22Rv1 (cell line): ENCODE measurements at regions not wholly inside any gene's neighbourhood (a gene's known extent, or its start where the extent isn't known, plus 50 kb on each side); places are given as distances from the start of the nearest gene placed in this dataset.

Experiments
- H3K27ac ChIP-seq: fragments of 450-650 bp; 2 replicates; pipeline ENCODE4 v1.5.1; 2017
- ZFX ChIP-seq: fragments of 450-650 bp; IDR thresholded peaks from 2 replicates; pipeline ENCODE4 v1.6.1; 2017; ENCODE audit warnings: antibody characterized with exemption, borderline replicate concordance
- TF ChIP-seq, protein P1 (sequence below): fragments of 450-650 bp; IDR thresholded peaks from 2 replicates; pipeline ENCODE4 v1.5.1; 2017; ENCODE audit warnings: mild to moderate bottlenecking

DNA sequence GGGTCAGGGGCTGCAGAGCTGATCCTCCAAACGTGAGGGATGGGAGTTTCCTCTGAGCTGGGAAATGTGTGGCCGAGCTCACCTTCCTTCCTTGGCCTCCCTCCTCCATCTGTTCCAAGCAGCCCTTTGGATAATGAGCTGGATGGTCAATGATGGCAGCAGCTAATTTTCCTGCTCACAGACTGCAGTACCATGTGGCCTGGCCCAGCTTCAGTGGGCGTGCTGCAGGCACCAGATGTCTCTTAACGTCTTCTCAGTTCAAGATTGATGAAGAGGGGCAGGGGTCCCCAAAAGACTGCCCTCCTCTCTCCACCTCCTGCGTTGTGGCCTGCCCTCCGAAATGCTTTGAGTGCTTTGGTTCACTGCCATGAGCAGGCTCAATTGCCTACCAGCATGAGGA, 86.0 kb downstream of the UBIAD1 start:
- no peak overlapping the region for H3K27ac ChIP-seq
- TF ChIP-seq, protein P1, sequence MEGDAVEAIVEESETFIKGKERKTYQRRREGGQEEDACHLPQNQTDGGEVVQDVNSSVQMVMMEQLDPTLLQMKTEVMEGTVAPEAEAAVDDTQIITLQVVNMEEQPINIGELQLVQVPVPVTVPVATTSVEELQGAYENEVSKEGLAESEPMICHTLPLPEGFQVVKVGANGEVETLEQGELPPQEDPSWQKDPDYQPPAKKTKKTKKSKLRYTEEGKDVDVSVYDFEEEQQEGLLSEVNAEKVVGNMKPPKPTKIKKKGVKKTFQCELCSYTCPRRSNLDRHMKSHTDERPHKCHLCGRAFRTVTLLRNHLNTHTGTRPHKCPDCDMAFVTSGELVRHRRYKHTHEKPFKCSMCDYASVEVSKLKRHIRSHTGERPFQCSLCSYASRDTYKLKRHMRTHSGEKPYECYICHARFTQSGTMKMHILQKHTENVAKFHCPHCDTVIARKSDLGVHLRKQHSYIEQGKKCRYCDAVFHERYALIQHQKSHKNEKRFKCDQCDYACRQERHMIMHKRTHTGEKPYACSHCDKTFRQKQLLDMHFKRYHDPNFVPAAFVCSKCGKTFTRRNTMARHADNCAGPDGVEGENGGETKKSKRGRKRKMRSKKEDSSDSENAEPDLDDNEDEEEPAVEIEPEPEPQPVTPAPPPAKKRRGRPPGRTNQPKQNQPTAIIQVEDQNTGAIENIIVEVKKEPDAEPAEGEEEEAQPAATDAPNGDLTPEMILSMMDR = no peak
- TF ChIP-seq ZFX = no peak

DNA sequence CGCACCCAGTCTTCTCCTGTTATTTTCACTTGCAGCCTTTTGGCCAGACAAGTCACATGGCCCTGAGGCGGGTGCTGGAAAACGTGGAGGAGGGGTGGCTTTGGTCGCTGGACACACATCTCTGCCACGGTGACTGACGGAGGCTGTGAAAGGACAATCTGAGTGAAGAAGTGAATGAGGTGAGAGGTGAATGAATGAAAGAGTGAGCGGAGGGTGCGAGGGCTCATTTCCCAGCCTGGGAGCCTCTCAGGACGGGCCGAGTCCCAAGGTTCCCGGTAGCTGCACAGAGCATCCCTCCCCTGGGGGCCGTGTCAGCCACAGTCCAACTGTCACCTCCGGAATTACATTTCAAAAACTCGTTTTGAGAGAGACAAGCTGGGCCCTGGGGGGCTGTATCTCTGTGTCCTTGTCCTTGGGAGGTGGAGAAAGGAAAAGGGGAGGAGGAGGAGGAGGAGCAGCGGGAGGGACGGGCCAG, 89.6 kb downstream of the UBIAD1 start:
- H3K27ac ChIP-seq = no peak overlapping the region
- no peak for TF ChIP-seq ZFX
- TF ChIP-seq, protein P1 = no peak

DNA sequence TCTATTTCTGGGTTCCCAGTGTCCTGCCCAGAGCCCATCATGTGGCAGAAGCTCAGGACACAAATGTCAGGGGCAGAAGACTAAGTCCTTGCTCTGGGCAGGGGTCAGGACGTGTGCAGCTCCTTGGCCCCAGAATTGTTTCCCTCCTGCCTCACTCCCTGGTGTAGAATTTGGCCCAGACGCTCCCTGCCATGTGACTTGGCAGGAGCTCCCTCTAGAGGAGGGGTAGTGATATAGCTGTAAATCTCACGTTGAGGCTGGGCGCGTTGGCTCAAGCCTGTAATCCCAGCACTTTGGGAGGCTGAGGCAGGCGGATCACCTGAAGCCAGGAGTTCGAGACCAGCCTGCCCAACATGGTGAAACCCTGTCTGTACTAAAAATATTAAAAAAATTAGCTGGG, 91.2 kb downstream of the UBIAD1 start:
- TF ChIP-seq, protein P1 = peak; percentile 73
- no peak for TF ChIP-seq ZFX
- H3K27ac ChIP-seq = no peak overlapping the region

DNA sequence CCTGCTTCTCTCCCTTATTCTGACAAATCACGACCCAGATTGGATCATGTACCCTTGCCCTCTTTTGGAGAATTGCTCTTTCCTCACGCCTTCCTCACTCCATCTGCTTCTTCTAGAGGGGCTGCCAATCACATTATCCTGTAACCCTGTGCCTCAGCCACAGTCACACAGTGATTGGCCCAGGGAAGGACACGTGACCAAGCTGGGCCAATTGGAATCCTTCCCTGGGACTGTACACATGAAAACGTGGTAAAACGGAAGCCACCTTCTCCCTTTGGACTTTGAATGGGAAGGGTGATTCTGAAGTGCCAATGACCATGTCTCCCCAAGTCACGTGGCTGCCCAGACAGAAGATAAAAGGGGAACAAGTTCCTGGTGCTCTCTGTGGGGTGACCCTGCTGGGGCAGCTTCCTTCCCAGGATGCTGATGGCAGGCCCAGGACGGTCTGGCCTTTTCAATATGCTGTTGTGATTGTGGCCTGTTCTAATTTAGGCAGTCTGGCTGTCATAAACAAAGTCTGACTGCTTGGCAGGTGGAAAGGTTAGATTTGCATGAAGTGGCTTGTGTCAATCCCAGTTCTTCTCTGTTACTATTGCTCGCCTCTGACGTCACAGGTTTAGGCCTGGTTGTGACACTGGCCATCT, 92.9 kb downstream of the UBIAD1 start:
- TF ChIP-seq, protein P1 = no peak
- TF ChIP-seq ZFX = no peak
- no peak overlapping the region for H3K27ac ChIP-seq

DNA sequence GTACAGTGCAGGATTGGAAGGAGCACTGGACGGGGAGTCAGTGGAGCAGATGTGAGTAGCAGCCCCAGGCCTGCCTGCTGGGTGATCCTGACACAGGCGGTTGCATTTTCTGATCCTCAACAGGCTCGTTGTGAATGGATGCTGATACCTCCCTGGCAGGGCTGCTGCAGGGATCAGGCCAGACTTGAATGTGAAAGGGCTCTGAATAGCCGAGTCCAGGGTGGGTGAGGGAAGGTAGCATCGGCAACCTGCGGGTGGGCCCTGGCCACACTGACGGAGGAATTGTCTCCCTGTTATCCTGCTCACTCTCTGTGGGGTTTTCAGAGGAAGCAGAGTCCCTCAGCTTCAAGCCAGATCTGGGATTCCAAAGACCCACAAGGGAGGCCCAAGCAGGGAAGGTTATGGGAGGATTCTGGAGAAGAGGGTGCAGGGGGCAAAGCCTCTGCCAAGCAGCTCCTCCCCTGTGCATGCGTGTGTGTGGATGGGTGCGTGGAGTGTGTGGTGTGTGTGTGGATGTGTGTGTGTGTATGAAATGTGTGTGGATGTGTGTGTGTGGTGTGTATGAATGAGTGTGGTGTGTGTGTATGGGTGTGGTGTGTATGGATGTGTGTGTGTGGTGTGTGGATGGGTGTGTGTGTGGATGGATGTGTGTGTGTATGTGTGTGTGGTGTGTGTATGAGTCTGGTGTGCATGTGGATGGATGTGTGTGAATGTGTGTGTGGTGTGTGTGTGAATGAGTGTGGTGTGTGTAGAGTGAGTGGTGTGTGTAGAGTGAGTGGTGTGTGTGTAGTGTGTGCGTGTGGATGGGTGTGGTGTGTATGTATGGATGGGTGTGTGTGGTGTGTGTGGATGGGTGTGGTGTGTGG, 100.3 kb downstream of the UBIAD1 start:
- no peak overlapping the region for H3K27ac ChIP-seq
- TF ChIP-seq ZFX = no peak
- TF ChIP-seq, protein P1 = no peak

DNA sequence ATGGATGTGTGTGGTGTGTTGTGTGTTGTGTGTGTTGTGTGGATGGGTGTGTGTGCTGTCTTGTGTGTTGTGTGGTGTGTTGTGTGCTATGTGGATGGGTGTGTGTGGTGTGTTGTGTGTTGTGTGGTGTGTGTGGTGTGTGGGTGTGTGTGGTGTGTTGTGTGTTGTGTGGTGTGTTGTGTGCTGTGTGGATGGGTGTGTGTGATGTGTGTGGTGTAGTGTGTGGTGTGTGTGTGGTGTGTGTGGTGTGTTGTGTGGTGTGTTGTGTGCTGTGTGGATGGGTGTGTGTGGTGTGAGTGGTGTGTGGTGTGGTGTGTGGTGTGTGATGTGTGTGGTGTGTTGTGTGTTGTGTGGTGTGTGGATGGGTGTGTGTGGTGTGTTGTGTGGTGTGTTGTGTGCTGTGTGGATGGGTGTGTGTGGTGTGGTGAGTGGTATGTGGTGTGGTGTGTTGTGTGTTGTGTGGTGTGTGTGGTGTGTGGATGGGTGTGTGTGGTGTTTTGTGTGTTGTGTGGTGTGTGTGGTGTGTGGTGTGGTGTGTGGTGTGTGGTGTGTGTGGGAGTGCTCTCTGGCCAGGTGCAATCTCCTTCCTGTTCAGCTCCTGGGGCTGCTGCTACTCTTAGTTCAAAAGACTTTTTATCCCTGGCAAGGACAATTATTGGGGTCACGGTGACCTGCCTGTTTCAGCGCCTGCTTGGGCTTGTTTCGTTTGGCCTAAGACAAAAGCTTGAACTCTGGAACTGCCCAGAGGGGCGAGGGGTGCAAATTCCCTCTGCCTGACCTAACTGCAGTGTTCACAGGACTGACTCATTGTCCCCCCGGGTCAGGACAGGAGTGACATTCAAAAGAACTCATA, 101.1 kb downstream of the UBIAD1 start:
- TF ChIP-seq, protein P1 = no peak
- no peak for TF ChIP-seq ZFX
- no peak overlapping the region for H3K27ac ChIP-seq
